Raji (cell line): ENCODE measurements at regions not wholly inside any gene's neighbourhood (a gene's known extent, or its start where the extent isn't known, plus 50 kb on each side); places are given as distances from the start of the nearest gene placed in this dataset.

ENCODE experiments used
- POLR2A ChIP-seq: IDR thresholded peaks from 2 replicates; pipeline ENCODE4 v1.6.1; 2011; ENCODE audit warnings: low read depth, low read length, control low read depth; ENCODE audit not compliant: insufficient read depth

DNA sequence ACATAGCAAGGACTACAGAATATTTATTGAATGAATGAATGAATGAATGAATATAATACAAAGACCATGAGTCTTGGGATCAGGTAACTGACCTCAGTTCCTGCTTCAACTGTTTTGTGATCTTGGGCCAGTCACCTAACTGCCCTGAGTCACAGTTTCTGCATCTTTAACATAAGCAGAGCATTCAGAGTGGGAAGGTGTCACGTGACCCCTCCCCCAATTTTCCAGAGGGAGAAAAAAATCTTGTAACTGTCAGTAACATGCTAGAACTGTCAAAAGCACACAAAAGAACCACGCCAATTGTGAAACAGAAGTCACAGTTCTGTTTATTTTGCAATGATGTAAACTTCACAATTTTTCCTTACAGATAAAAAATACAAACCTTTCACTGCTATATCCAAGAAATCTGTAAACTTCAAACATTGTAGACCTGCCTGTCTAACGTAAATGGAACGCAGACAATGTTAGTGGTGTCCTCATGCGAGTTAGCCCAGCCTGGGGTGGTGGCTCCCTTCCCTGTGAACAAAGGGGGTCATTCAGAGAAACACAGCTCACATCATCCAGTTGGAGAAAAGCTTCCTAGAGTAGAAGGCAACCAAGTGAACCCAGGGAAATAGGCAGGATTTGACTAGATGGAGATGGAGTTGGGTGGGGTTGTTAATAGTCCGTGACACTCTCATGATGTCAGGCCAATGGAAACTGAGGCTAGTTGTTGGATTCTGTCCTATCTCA is 211.8 kb upstream of the ZC3H12A start:
- no peak for TF ChIP-seq POLR2A

- no peak for TF ChIP-seq POLR2A
Observed at GRCh38 chr1:37265156-37265555, 209.2 kb upstream of the ZC3H12A start.

GRCh38 chr1:37265786-37266667 is 208.4 kb upstream of the ZC3H12A start:
- no peak for TF ChIP-seq POLR2A

DNA sequence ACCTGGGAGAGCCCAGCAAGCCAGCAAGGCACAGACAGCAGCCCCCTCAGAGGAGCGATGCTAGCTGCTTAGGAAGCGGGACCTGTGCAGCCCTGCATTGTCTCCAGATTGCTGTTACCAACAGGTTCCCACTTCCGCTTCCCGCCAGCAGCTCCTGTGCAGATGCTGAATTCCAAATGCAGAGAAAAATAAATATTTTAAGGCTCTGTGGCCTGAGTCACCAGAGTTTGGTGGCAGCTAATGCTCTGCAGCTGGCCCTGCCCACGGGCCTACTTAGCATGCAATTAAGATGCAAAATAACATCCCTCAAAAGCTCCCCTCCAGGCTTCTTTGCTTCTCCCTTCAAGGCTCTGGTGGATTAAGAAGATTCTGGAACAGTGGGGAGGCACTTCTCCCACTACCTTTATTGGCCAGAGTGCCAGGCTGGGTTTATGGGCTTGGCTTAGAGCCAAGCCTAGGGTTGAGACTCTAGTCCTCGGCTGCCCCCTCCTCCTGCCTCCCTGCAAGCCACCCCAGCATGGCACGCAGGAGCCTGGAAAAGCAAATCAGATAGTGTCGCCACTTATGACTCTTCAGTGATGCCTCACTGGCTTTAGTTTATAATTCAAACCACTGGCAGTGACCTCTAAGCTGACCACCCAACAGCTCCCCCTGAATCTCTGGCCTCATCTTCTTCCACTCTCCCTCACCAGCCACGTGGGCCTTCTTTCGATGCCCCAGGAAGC is 207.1 kb upstream of the ZC3H12A start:
- TF ChIP-seq POLR2A = no peak

GRCh38 chr1:37270639-37271038 is 203.7 kb upstream of the ZC3H12A start:
- no peak for TF ChIP-seq POLR2A

GRCh38 chr1:37272626-37273025 is 201.8 kb upstream of the ZC3H12A start:
- no peak for TF ChIP-seq POLR2A

- no peak for TF ChIP-seq POLR2A
Observed at GRCh38 chr1:37274486-37274885, 199.9 kb upstream of the ZC3H12A start.

DNA sequence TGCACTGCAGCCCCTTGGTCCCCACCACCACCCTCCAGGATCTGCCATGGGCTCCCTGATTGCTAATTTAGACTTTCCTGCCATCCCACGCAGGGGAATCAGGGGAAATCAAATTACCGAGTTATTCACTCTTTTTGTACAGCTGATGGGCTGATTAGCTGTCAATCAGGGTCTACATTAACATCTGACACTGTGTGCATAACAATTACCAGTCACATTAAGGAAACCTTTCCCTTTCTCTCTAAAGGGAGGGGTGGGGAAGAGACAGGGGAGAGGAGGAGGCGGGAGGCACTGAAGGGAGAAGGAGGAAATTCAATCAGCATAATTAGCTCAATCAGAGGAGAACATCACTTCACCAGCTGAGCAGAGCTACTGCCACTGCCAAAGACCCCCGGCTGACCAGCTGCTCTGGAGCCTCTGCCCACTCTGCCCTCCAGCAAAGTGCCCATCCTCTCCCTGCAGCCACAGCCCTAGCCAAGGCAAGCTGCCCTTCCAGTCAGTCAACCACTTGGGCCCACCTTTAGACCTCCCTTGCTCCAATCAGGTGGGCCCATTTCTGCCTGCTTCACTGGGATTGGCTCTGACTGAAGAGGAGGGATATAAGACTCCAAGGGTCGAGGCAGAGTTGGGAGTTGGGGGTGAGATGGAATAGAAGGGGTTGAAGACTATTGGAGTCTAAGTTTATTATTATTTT is 199.3 kb upstream of the ZC3H12A start:
- TF ChIP-seq POLR2A = no peak

DNA sequence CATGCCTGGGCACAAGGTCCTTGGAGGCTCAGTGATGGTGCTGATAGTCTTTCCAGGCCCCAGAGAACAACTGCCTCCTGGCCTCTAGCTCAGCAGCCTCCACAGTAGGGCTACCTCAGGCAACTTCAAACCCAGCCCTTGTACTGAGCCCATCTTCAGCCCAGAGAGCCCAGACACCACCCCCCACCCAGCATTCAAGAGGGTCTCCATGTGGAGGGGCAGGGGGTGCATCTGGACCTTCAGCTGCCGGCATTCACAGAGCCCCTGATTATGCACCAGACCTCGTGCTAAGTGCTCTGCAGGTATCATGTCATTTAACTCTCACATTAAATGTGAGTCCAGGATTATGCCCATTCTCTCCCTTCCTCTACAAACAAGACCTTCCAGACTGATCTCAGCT is 197.0 kb upstream of the ZC3H12A start:
- TF ChIP-seq POLR2A = no peak

- no peak for TF ChIP-seq POLR2A
Observed at GRCh38 chr1:37281354-37281753, 193.0 kb upstream of the ZC3H12A start.

DNA sequence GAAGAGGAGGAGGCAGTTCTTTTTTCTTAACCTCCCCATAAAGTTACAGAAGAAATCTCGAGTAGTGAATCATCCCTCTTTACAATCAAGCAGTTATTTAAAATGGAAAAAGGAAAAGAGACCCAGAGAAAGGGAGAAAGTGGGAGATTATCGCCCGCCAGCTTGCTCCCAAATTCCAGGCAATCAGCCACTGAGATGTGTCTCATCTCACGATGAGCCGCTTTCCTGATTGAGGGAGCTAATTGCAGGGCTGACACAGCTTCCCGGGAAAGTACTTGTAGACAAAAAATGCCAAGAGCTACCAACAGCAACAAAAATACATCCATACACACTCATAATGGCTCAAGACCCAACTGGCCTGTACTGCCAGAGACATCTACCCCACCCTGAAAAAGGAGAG is 191.6 kb upstream of the ZC3H12A start:
- no peak for TF ChIP-seq POLR2A

DNA sequence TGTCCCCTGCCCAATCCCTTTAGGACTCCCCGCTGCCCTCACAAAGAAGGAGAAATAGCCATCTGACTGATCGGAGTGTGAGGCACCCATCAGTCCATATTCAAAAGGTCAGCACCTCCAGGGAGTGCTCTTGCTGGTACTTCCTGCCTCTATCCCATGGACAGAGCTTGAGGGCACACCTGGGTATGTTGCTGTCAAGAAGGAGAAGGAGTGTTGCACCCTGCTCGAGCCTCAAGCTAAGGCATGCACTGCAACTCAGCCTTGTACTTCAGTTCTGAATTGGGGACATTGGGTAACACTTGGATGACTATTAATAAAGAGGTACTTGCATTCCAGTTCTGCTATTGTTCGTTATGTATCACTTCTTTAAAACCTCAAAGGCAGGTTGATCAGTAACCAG is 190.3 kb upstream of the ZC3H12A start:
- no peak for TF ChIP-seq POLR2A

DNA sequence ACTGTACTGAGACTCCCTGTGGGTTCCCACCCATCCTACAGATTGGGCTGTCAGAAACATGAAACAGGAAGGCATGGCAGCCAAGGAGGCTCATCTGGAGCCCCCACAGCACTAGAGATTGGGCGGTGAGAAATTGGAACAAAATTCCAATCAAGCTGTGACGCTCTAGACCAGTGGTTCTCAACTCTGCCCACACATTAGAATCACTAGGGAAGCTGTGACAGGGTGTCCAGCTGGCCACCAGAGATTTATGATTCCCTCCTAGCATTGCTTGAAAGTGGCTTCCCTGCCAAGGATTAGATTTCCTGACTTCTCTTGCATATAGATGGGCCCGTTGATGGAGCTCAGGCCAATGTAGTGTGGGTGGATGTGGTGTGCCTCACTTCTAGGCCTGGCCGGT is 187.5 kb upstream of the ZC3H12A start:
- TF ChIP-seq POLR2A = no peak

DNA sequence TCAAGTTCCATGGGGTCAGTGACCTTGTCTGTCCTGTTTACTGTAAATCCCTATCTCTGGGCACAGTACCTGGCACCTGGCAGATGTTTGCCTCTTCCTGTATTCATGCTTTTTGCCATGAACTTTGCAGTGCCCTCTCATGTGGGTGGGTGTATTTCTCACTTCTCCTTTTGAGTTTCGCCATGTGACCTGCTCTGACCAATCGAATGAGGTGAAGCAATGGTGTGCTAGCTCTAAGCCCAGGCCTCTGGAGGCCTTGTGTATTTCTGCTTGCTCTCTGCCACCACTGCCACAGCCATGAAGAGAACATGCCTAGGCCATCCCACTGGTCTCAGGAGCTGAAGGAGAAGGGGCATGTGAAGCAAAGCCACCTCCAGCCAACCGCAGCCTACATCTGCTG is 185.5 kb upstream of the ZC3H12A start:
- TF ChIP-seq POLR2A = peak; percentile 57

GRCh38 chr1:37290718-37291117 is 183.7 kb upstream of the ZC3H12A start:
- no peak for TF ChIP-seq POLR2A
